ENCODE measurements at regions not wholly inside any gene's neighbourhood (a gene's known extent, or its start where the extent isn't known, plus 50 kb on each side); places are given as distances from the start of the nearest gene placed in this dataset.
A peak's percentile ranks its signal among the peaks of the same experiment; 100 is the strongest.

- TF ChIP-seq CTCF (IDR thresholded peaks at IDR 0.05; ENCODE audit: control insufficient read depth, extremely low read depth, insufficient read depth) = no peak
- no peak for DNase-seq (ENCODE audit: low read depth)
- no peak overlapping the region for H3K4me3 ChIP-seq (ENCODE audit: low read depth, low read length)
Observed at GRCh38 chr18:24656551-24657443, 196.4 kb downstream of the HRH4 start.

- no peak for TF ChIP-seq CTCF (IDR thresholded peaks at IDR 0.05; ENCODE audit: control insufficient read depth, extremely low read depth, insufficient read depth)
- no peak overlapping the region for H3K4me3 ChIP-seq (ENCODE audit: low read depth, low read length)
- DNase-seq (ENCODE audit: low read depth) = no peak
Observed at GRCh38 chr18:24657444-24657842, 197.0 kb downstream of the HRH4 start.

- H3K4me3 ChIP-seq (ENCODE audit: low read depth, low read length) = no peak overlapping the region
- DNase-seq (ENCODE audit: low read depth) = no peak
- TF ChIP-seq CTCF (IDR thresholded peaks at IDR 0.05; ENCODE audit: control insufficient read depth, extremely low read depth, insufficient read depth) = no peak
Observed at GRCh38 chr18:24658302-24658701, 197.9 kb downstream of the HRH4 start.

GRCh38 chr18:24659827-24660720 lies 199.6 kb downstream of the HRH4 start:
- no peak for TF ChIP-seq CTCF (IDR thresholded peaks at IDR 0.05; ENCODE audit: control insufficient read depth, extremely low read depth, insufficient read depth)
- no peak for DNase-seq (ENCODE audit: low read depth)
- H3K4me3 ChIP-seq (ENCODE audit: low read depth, low read length) = peak overlapping the region; percentile 31

GRCh38 chr18:24660956-24661355 lies 200.5 kb downstream of the HRH4 start:
- no peak for TF ChIP-seq CTCF (IDR thresholded peaks at IDR 0.05; ENCODE audit: control insufficient read depth, extremely low read depth, insufficient read depth)
- no peak for DNase-seq (ENCODE audit: low read depth)
- H3K4me3 ChIP-seq (ENCODE audit: low read depth, low read length) = no peak overlapping the region

GRCh38 chr18:24662412-24662821 lies 202.0 kb downstream of the HRH4 start:
- H3K4me3 ChIP-seq (ENCODE audit: low read depth, low read length) = no peak overlapping the region
- no peak for DNase-seq (ENCODE audit: low read depth)
- no peak for TF ChIP-seq CTCF (IDR thresholded peaks at IDR 0.05; ENCODE audit: control insufficient read depth, extremely low read depth, insufficient read depth)
